HG03378 (cell line): ENCODE measurements at regions not wholly inside any gene's neighbourhood (a gene's known extent, or its start where the extent isn't known, plus 50 kb on each side); places are given as distances from the start of the nearest gene placed in this dataset.

Experiments used
- ATAC-seq: cut with Tn5 transposase; IDR thresholded peaks from one replicate; pipeline ENCODE4 v1.9.1; 2021; ENCODE audit warnings: mild to moderate bottlenecking, moderate library complexity; ENCODE audit not compliant: unreplicated experiment

DNA sequence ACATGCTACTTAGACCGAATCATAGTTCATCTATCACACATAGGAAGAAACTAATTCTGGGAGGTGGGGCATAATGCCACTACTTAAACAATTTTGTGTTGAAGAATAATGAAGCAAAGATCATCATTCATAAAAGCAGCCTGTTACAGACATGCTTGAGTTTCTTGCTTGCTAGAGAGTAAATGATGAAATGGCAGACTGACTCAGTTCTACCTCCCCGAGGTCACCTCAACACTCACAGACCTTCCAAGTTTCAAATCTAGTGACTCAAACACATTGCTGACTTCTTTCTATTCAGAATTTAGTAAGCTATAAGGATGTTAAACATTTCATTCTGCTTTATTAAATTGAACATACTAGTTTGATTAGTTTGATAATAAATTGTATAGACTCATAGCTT lies 636.5 kb upstream of the FRG1 start:
- no peak for ATAC-seq

DNA sequence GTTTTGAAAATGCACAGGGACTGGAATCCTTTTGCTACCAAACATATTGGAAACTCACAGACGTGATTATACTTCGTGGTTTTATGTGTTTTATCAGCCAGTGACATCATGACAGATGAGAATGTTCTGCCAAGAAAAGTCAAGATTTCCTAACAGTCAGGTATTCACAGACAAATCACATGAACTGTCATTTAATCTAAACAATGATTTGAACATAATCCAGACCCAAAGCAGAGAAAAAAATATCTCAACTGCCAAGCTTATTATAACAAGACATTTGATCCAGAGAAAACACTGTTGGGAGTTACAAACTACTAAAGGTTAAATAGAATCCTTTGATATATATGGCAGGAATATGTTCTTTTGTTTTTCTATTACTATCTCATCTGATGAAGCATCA lies 635.9 kb upstream of the FRG1 start:
- ATAC-seq, result no peak

DNA sequence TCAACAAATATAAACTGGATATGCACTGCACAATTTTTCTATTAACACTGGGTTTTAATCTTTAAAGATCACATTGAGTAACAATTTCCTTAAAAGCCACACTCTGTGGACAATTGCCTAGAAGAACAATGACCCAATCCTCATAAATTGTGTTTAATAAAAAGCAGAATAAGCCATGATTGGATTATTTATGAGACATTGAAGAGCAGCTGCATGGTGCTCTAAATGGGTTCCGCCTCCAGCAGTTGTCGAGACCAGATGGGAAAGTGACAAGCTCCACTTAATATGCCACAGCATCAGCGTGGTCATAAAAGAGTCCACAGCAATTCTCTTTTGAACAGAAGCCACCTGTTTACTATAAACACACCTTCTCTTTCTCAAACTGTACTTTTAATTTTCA lies 635.2 kb upstream of the FRG1 start:
- ATAC-seq, result no peak

DNA sequence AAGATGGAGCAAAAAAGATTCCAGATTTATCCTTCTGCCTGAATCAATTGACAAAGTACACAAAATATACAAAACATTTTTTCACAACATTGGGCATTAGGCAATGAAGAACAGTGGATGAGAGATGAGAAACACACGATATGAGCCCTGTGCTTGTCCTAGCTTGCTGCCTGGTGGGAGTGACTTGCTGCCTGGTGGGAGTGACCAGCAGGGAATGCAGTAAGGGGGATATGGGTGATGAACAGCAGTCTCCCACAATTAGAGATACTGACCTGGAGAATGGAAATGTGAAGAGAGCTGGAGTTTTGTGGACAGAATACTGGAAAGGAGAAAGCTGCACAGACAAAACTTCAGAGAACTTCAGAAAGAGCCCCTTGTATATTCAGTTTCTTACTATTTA lies 629.4 kb upstream of the FRG1 start:
- no peak for ATAC-seq

DNA sequence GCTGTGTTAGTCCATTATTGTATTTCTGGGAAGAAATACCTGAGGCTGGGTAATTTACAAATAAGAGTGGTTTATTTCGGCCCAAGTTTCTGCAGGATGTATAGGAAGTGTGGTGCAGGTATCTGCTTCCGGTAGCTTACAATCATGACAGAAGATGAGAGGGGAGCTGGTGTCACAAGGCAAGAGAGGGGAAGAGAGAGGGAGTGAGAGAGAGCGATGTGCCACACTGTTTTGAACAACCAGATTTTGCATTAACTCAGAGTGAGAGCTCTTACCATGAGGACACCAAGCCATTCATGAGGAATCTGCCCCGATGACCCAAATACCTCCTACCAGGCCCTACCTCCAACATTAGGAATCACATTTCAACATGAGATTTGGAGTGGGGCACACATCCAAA lies 627.6 kb upstream of the FRG1 start:
- ATAC-seq, result no peak

DNA sequence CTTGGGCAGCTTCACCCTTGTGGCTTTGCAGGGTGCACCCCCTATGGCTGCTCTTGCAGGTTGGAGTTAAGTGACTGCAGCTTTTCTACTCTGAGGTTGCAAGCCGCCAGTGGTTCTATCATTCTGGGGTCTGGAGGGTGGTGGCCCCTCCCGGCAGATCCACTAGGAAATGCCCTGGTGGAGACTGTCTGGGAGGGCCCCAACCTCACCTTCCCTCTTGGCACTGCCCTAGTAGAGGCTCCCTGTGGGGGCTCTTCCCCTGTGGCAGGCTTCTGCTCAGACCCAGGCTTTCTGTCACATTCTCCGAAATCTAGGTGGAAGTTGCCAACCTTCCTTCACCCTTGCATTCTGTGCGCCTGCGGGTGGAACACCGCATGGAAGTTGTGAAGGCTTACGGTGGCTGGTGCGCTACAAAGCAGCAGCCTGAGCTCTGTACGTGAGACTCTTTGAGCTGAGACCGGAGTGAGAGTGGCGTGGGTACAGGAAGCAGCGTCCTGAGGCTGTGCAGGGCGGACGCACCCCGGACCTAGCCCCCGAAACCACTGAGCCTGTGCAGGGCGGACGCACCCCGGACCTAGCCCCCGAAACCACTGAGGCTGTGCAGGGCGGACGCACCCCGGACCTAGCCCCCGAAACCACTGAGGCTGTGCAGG lies 626.7 kb upstream of the FRG1 start:
- no peak for ATAC-seq

DNA sequence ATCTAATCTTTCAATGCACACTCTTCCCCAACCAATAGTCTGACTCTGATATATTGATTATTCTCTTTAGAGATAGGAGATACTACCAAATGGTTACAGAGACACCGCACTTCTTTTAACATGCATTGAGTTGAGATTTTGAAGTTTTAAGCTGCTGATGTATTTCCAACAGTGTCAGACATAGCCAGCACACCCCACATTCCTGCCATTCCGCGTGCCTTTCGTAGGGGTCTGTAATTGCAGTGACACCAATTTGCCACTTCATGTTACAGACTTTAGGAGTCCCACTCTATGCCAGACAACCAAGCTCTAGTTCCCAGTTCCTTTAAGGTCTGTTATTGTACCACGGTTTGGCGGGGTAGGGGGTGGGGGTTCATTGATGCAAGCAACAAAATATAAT lies 618.2 kb upstream of the FRG1 start:
- no peak for ATAC-seq

DNA sequence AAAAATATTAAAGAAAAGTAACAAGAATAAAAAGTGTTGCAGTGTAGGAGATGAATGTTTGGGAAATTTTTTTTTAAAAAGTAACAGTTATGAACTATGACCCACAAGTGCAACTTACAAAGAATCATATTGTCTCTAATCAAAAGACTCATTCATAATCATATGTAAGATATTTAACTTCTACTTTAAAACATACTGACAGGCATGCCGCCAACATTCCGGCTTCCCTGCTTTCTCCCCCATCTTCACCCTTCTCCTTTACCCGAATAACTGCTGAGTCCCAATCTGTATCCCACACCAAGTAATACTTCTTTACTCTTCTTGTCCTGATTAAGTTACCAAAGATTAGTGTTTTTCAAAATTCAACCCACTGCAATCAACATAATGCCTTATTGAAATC lies 598.8 kb upstream of the FRG1 start:
- no peak for ATAC-seq

DNA sequence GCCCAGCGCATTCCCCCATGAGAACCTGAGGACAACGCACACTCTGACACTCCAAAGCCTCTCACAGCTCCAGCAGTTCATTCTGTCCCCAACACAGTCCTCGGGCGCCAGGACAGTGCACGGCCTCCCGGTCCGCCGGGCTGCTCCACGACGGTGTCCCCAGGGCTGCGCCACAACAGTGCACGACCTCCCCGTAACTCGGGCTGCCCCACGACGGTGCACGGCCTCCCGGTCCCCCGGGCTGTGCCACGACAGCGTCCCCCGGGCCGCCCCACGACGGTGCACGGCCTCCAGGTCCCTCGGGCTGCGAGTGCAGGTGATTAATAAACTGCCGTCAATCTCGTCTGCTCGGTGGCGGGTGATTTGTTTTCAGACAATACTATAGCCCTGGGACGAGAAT lies 585.1 kb upstream of the FRG1 start:
- ATAC-seq, result no peak

DNA sequence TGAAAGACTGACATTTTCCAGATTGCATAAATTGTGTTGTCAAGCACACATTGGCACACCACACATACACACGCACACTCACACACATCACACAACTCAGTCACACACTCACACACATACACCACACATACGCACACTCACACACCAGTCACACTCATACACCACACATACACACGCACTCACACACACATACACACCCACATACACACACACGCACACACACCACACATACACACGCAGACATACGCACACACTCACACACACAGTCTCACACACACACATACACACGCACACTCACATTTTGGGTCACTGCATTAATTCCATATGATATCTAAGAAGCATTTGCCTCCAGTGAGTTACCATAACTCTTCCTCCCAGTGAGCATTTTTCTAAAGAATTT lies 578.3 kb upstream of the FRG1 start:
- no peak for ATAC-seq

DNA sequence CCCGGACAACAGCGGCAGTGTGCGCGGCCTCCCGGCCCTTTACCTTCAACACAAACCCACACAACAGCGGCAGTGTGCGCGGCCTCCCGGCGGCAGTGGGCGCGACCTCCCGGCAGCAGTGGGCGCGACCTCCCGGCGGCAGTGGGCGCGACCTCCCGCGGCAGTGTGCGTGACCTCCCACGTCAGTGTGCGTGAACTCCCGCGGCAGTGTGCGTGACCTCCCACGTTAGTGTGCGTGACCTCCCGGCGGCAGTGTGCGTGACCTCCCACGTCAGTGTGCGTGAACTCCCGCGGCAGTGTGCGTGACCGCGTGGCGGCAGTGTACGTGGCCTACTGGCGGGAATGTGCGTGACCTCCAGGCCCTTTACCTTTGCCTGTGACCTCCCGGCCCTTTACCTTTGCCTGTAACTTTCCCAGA lies 576.6 kb upstream of the FRG1 start:
- ATAC-seq, result no peak

DNA sequence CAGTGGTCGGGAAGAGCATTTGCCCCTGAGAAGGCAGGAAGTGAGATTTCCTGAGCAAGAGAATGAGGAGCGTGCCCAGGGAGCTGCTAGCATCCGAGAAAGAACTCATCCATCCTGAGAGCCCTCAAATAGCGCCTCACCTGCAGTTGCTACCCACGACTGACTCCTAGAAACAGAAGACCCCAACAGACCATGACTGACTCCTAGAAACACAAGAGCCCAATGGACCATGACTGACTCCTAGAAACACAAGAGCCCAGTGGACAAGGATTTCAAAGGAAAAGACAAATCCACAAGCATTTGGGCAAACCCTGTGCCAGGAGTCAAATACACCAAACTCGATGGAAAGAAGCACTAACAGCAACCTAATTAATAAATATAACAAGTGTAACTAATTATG lies 575.2 kb upstream of the FRG1 start:
- ATAC-seq, result no peak

DNA sequence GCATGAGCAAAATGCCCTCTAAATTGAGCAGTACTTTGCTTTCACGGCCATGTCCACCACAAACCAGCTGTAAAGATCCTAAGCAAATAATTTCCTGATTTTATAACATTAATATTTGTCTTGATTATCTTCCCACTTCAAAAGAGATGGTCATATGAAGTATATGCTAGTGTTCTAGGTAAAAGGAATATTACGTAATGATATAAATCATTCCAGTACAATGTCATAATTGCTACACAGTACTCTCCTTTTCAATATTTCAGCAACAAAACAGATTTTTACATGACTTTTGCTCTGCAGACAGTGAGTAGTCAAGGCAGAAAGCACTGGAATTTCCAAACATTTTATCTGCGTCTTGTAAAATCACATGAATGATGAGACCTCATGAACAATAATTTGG lies 572.8 kb upstream of the FRG1 start:
- no peak for ATAC-seq

DNA sequence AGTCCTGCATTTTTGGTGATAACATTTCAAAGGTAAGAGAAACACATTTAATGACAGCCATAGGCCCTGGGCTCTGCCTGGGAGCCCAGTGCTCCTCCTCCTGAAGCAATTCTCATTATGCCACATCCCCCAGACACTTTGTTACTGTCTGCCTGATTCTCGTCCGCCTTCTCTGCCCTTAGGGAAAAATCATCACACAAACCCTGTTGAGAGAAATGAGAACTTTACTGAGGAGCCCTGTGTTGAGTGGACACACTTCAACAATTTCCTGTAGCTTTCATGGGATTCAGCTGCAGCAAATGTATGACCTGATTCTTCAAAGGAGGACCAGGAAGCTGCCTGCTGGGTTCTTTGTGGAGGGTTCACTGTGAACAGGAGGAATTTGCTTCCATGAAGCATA lies 566.5 kb upstream of the FRG1 start:
- no peak for ATAC-seq

DNA sequence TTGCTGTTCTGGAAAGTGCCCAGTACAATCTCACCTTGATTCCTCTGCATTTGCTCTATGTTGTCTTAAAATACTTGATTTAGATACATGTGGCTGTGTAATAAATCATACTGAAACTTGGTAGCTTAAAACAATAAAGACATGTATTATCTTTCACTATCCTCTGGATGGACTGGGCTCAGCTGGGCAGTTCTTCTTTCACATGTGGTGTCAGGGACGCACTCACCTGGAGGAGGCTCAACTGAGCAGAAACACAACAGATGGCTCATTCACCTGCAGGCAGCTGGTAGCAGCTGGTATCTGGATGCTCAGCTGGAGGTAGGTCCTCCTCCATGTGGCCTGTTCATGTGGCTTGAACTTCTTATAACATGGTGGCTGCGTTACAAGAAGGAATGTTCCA lies 563.8 kb upstream of the FRG1 start:
- ATAC-seq, result no peak

DNA sequence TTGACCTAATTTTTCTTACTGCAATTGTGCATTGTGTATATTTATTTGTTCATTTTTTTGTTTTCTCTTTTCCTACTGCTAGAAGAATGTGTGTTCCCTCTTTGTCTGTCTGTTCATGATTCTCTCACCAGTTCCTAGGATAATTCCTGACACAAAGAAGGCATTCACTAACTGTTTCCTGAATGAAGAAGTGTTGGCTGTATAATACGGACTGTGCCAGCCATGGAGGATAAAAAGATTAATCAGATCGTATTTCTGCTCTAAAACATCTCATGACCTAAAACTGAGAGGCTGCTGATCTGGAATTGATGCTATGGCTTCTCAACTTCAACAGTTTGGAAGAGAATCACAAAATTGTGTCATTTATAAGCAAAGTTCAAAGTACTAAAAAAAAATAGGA lies 563.1 kb upstream of the FRG1 start:
- no peak for ATAC-seq

DNA sequence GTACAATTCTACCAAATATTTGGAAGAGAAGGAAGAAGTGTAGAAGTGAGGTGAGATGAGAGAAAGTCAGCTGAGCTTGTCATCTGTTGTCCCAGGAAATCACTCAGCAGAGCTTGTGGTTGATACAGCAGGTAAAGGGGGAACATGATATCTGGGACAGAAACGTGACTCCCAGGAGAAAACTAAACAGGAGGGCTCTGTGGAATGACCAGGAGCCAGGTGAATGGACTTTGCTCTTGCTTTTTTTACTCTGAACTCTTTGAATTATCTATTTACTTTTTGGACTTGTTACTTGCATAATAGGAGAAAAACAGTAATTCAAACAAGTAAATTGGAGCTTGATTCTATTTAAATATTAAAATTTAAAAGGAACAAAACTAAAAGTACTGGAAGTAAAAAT lies 555.6 kb upstream of the FRG1 start:
- ATAC-seq, result no peak

DNA sequence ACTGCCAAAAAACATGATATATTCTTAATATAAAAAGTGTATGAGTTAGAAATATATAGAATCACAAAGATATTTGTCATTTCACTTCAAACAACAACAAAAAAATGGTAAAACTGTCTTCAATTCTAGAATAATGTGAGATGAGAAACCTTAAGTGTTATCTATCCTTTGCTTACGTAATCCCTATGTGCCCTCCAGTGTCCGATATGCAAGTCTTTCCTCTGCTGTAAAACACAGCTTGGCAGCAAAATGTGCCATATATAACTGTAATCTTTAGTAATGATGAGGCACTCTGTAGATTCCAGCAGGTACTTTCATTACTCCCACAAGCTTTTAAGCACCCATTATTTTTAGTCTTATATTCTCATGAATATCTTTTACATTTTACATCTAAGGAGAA lies 555.1 kb upstream of the FRG1 start:
- no peak for ATAC-seq

DNA sequence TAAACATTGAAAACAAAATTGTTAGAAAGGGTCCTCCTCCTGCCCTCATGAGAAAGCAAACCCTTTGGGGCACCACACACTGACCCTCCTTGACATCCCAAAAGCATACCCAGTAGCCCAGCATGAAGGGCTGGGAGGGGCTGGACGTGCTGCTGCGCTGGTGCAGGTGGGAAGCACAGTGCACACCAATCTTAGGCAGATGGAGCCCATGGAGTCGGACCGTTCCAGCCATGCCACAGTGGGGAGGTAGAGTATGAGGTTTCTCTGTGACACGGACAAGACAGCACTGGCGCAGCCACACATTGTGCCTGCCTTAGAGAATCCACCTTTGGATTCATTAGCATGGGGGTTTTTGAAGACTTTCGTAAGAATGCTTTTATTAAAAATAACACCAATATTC lies 544.2 kb upstream of the FRG1 start:
- ATAC-seq, result no peak

DNA sequence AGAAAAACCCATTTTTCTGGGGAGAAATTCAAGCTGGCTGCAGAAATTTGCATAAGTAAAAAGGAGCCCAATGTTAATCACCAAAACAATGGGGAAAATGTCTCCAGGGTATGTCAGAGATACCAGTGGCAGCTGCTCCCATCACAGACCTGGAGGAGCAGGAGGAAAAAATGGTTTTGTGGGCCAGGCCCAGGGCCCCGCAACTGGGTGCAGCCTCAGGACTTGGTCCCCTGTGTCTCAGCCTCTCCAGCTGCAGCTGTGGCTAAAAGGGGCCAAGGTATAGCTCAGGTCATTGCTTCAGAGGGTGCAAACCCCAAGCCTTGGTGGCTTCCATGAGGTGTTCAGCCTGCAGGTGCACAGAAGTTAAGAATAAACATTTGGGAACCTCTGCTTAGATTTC lies 536.4 kb upstream of the FRG1 start:
- ATAC-seq, result no peak

DNA sequence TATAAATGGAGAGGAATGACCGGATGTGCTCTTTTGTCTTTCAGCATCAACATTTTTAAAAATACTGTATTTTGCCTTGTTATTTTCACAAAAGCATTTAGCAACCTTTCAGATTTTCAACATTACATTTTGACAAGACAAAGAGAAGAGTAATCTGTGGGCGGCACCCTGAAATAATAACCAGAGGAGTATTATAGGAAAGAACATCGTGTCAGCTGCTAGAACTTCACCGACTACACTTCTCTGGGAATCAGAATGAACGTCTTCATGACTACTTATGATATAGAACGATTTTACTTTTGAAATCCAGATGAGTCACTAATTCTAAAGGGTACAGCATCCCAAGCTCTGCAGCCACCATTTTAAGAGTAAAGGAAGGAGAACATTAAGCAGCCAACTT lies 531.5 kb upstream of the FRG1 start:
- no peak for ATAC-seq

DNA sequence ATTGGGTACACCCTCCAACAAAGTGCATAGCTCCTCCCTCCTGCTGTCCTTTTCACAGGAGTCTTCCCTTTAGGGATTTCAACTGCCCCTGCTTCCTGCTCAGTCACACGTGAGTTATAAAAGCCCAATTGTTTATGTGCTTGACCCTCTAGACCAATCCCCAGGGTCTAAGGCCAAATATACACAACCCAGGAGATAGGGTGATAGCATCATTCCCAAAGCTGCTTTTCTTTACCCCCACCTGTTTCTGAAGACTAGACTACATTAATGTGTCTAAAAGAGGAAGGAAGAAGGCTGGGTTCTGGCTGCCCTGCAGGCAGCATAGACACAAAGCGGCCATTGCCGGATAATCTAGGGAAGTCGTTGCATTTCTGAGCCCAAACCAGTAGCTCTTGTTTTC lies 526.7 kb upstream of the FRG1 start:
- no peak for ATAC-seq

DNA sequence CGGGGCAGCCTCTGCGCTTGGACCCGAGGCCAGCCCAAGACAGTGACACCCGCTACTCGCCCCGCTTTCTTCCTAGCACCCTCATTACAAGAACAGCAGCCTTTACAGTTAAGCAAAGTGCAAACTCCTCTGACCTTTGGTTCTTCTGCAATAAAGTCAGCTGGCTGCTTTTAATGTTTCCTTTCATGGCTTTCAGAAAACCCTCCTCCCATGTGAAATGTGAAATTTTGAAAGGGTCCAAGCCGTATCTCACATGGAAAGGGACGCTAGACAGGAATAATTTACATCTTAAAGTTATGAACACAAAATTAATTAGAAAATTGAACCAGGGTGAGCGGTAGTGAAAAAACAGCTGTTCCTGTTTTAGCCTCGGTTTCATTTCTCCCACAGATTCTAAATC lies 520.1 kb upstream of the FRG1 start:
- ATAC-seq, result no peak

DNA sequence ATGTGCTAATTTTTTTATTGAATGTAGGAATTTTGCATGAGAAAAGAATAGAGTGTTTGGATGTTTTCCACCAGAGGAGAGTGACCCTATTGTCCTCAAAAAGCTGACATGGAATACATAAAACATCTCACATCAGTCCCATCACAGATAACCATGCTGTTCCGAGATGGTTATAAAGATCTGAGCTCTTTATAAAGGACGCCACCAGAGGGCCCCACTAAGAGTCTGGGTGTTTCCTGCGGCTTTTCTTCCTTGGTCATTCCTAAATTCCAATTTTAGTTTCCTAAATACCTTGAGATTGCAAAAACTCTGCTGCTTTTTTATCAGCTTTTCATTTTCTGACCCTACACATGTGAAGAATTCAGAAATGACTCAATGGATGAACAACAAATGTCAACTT lies 504.5 kb upstream of the FRG1 start:
- ATAC-seq, result no peak
